GM21723 (cell line): ENCODE measurements at regions not wholly inside any gene's neighbourhood (a gene's known extent, or its start where the extent isn't known, plus 50 kb on each side); places are given as distances from the start of the nearest gene placed in this dataset.
"Not testable (repeated sequence)": the region's sequence is repeated elsewhere in the genome, so short reads cannot be mapped to it uniquely, and the experiment has no call there.

Source experiments
- ATAC-seq: cut with Tn5 transposase; IDR thresholded peaks from one replicate; pipeline ENCODE4 v1.9.1; 2021; ENCODE audit warnings: mild to moderate bottlenecking, moderate library complexity; ENCODE audit not compliant: unreplicated experiment

DNA sequence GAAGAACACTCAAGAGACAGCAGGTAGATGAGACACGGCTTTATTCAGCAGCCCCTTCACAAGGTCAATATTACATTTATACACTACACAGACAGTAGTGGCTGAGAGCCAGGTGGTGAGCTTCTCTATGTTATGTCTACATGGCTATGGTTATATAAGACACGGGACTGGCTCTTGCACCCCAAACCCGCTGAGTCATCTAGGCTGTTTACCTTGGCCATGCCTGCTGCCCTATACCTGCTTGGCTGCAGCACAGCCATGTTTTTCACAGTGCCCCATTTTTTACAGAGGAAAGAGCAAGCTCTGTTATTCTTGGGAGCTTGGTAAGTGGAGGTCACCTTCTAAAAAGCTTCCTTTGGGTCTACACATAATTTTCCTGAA is 231.6 kb downstream of the IGSF11 start:
- ATAC-seq, result no peak

DNA sequence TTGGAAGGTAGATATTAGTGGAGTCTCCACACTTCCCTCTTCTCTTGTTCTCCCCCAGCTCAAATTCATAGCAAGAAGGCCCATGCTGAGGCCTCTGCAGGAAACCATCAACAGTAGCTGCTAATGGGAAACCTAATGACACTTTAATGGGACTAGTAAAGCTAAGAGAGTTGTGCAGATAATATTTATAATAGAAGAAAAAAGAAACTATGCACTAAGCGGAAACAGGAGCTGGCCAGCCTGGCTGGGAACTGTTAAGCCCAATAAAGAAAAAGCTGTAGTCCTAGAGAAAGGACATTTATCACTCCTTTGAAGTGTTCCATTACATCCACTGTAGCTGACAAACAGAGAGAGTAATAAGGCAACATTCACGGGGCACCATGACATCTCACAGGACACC is 229.6 kb downstream of the IGSF11 start:
- ATAC-seq, result no peak

DNA sequence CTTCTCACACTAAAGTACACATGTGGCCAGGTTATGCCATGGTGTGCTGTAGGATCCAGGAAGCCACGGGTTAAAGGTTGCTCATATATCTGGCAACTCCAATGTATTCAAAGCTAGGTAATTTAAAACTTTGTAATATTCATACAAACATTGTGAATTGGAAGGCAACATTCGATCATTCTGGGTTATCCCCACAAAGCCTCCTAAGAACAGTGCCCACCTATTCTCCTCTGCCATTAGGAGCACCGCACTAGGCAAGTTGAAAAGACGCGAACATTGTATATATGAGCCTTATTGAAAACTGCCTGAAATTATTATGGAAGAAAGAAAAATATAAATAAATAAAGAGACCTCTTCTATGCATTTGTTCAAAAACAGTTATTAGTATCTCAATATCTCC is 228.2 kb downstream of the IGSF11 start:
- no peak for ATAC-seq

DNA sequence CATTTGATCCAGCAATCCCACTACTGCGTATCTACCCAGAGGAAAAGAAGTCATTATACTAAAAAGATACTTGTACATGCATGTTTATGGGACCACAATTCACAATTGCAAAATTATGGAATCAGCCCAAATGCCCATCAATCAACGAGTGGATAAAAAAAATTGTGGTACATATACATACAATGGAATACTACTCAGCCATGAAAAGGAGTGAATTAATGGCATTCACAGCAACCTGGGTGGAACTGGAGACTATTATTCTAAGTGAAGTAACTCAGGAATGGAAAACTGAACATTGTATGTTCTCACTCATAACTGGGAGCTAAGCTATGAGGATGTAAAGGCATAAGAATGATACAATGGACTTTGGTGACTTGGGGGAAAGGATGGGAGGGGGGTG is 227.3 kb downstream of the IGSF11 start:
- ATAC-seq, result not testable (repeated sequence)

DNA sequence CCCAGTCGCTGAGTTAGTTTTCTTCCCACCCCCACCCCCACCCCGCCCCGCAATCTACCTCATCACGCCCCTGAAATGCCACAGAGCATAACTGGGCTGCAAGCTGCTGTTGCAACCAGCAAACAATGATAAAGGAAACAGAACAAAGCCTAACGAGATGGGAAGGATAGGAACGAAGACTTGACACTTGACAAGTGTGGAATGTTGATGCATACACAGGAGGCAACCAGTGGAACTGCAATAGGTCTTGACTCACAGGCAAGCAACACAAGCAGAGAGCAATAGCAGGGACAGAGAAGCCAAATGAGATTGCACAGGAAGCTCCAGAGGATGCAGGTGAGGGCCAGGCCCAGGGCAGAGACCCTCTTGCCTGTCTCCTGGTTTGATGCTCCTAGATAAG is 225.9 kb downstream of the IGSF11 start:
- ATAC-seq, result no peak

DNA sequence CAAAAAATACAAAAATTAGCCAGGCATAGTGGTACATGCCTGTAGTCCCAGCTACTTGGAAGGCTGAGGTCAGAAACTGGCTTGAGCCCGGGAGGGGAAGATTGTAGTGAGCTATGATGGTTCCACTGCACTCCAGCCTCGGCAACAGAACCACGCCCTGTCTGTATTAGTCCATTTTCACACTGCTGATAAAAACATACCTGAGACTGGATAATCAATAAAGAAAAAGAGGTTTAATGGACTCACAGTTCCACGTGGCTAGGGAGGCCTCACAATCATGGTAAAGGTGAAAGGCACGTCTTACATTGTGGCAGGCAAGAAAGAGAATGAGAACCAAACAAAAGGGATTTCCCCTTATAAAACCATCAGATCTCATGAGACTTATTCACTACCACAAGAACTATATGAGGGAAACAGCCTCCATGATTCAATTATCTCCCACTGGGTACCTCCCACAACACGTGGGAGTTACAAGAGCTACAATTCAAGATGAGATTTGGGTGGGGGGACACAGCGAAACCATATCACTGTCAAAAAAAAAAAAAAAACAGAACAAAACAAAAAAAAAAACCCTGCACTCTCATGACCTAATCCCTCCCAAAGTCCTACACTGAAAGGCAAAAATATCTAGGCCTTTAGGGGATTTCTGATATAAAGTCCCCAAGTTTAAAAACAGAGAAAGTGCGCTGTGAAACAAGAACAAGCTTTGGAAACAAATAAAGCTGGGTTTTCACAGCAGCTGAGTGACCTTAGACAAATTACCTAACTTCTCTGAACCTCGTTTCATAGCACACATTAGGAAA is 224.7 kb downstream of the IGSF11 start:
- ATAC-seq, result peak; percentile 61

DNA sequence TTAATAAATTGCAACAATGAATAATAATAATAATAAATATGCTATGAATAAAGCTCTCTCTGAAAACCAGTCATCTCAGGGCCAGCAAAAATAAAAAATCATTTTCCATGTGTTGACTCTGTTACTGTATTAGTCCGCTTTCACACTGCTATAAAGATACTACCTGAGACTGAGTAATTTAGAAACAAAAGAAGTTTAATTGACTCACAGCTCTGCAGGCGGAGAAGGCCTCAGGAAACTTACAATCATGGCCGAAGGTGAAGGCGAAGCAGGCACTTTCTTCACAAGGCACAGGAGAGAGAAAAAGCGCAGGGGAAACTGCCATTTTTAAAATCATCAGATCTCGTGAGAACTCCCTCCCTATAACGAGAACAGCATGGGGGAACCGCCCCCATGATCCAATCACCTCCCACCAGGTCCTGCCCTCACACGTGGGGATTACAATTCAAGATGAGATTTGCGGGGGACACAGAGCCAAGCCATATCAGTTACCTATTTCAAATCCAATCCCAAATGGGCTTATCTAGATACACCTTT is 224.1 kb downstream of the IGSF11 start:
- peak; percentile 26 for ATAC-seq

DNA sequence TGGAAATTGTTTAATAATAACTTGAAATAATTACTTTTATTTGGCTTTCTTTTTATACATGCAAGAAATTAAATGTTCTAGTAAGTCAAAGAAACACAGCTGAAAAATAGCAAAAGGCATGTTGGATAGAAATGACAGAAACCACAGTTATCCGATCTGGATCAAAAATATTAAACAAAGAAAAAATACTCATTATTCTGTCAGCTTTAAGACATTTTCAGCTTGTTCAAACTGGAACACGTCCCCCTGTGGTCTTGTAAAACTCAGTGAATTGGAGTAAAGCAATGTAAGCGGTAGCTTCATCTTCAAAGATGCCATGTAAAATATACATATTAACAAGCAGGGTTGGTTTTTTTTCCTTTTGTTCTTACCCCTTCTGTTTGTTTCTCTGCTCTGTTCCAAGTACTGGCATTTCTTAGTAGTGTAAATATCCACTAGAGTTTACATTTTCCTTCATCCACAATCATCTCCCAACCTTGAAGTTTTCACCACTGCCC is 223.4 kb downstream of the IGSF11 start:
- ATAC-seq, result no peak

DNA sequence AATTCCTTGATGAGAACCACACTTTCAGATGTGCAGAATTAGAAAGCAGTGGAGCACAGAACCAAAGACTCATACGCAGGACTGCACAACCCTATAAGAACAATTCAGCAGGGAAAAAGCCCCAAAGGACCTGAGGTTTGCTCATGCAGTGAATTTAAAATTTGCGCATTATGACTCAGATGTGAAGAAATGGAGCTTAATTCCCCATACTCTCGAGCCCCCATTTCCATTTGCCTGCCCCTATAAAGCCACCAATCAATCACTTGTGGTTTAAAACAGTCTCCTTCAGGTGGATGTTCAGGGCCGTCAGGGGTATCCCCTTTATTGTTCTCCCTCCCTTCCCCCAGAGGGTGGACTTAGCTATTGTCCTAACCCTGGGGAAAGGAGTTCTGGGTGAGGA is 221.2 kb downstream of the IGSF11 start:
- ATAC-seq, result no peak

DNA sequence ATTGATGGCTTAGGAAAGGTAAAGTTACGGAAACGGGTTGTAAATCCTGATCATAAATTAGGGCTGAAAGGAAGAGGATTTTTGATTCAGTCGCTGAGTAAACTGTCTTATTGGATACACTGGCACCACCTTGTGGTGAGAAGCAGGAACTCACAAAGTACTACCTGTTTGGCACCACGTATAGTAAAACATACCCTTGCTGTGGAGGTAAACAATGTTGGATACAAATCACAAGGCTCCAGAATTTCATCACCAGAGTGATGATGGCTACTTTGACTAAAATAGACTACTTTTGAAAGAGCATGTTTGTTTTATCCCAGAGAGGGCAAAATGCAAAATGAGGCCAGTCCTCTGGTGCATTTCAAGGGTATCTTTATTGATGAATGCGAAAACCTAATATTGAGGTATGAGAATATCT is 216.9 kb downstream of the IGSF11 start:
- peak; percentile 89 for ATAC-seq

DNA sequence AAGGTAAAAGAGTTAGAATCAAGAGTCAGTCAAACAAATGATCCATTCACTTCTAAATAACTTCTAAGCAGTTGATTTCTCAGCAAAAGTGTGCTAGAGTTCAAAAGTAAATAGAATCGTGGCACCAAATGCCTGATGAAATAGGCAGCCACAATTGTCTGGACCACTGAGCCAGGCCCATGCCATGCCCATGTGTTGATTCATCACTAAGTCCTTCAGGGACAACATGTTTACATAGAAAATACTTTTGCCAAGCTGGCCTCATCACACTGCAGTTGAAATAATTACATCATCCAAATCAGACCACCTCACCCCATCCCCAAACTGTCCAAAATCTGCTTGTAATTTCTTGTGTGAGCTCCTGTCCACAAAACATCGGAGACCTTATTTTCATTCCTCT is 216.3 kb downstream of the IGSF11 start:
- no peak for ATAC-seq

DNA sequence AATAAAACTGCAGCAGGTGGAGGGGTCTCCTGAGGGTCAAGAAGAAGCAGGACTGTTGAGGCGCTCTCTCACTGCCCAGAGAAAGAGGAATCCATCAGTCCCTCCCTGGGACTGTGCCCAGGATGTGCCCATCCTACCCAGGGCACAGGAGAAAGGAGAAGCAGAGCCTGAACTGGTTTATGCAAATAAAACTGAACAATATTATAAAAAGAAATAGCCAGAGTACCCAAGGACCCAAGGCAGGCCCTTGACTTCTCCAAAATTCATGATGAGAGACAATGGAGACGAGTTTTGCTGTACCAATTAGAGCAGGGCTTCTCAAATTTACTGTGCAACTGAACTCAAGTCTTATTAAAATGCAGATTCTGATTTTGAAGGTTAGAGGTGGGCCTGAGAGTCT is 211.0 kb downstream of the IGSF11 start:
- ATAC-seq, result no peak

DNA sequence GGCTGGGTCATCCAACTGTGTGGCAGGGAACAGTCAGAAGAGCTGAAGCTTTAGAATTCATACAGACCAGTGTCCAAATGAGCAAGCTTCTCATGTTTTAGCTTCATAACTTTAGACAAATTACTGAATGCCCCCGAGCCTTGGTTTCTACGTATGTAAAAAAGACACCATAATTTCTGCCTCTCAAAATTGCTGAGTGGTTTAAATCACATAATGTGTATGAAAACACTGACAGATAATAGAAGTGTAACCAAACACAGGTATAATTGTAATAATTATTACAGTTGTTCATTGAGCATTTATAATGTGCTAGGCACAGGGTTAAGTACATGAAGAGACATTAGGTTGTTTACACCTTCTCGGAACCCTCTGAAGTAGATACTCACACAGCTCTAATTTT is 207.2 kb downstream of the IGSF11 start:
- ATAC-seq, result no peak

DNA sequence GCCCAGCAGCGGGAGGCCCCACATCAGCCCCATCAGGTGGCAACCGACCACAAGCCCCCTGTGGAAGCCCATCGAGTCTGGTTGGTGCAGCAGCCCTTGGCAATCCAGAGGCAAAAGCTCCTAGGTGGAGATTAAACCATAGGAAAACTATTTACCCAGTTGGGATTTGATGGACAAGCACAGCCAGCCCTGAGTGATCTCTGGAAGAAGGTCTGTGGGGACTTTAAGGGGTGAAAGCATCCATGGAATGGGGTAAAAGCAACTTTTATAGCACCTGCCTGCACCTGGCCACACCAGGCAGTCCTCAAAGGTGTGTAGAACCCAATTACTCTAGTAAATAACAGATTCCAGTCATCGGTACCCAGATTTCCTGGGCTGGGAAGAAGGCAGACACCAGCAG is 206.3 kb downstream of the IGSF11 start:
- no peak for ATAC-seq

DNA sequence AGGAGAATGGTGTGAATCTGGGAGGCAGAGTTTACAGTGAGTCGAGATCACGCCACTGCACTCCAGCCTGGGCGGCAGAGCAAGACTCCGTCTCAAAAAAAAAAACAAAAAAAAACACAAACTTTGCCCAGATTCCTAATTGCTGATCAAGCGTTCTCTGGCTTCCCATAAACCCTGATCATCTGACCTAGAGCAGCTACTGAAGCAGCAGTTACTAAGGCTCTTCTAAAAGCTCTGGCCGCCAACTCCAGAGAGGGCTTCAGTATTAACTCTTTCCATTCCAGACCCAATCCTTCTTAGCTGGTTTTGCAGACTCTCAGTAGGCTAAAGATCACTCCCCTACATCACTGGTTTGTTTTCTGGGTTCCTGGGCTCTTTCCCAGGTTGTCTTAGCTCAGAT is 201.6 kb downstream of the IGSF11 start:
- no peak for ATAC-seq

DNA sequence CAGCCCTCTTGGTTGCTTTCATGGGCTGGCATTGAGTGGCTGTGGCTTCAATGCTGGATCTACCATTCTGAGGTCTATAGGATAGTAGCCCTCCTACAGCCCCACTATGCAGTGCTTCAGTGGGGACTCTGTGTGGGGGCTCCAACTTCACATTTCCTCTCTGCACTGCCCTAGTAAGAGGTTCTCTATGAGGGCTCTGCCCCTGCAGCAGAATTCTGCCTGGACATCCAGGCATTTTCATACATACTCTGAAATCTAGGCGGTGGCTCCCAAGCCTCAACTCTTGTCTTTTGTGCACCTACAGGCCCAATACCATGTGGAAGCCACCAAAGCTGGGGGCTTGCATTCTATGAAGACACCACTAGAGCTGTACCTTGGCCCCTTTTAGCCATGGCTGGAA is 195.8 kb downstream of the IGSF11 start:
- no peak for ATAC-seq

DNA sequence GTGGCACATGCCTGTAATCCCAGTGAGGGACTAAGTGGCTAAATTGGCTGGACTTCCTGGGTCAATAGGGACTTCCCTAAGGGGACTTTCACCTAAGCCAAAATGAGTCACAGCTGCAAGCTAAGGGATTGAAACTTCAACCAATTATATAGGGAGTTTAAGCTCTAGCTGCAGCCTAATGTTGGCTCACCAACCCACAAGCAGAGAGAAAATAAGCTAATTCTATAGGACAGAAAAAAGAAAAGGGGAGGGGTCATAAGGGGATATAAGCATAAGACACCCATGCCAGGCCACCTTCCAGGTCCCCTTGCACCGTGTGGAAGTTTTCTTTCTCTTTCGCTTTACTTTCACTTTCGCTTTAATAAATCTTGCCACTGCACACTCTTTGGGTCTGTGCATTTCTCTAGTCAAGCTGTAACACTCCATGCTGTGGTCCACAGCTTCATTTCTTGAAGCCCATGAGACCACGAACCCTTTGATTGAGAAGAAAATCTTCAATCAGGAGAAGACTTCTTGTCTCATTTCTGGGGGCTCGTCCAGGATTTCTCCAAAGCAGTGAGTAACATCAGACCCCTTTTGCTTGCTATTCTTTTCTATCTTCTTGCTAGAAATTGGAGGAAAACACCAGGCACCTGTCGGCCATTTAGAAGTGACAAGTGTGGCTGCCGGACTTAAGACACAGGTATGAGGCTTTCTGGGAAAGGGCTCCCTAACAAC is 192.3 kb downstream of the IGSF11 start:
- ATAC-seq, result no peak

DNA sequence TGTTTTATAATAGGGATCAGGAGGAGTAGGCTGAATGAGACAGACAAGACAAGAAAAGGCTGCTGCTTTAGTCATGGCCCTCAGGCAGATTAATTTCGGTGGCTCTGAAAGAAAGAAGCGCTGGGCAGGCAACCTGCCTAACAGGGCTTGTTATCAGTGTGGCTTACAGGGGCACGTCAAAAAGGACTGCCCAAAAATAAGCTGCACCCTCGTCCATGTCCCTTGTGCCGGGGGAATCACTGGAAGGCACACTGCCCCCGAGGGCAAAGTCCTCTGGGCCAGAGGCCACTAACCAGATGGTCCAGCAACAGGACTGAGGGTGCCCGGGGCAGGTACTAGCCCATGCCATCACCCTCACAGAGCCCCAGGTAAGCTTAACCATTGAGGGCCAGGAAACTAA is 188.5 kb downstream of the IGSF11 start:
- no peak for ATAC-seq
